Panc1 (cell line): ENCODE measurements at regions not wholly inside any gene's neighbourhood (a gene's known extent, or its start where the extent isn't known, plus 50 kb on each side); places are given as distances from the start of the nearest gene placed in this dataset.
"Not testable (repeated sequence)": the region's sequence is repeated elsewhere in the genome, so short reads cannot be mapped to it uniquely, and the experiment has no call there.

Source experiments
- TCF7L2 ChIP-seq: IDR thresholded peaks from 2 replicates; pipeline ENCODE4 v1.6.1; 2011; ENCODE audit warnings: mild to moderate bottlenecking, low read depth, low read length, inconsistent platforms
- TF ChIP-seq, protein P1 (sequence below): fragments of 450-650 bp; IDR thresholded peaks from 2 replicates; pipeline ENCODE4 v1.5.1; 2017; ENCODE audit warnings: mild to moderate bottlenecking

DNA sequence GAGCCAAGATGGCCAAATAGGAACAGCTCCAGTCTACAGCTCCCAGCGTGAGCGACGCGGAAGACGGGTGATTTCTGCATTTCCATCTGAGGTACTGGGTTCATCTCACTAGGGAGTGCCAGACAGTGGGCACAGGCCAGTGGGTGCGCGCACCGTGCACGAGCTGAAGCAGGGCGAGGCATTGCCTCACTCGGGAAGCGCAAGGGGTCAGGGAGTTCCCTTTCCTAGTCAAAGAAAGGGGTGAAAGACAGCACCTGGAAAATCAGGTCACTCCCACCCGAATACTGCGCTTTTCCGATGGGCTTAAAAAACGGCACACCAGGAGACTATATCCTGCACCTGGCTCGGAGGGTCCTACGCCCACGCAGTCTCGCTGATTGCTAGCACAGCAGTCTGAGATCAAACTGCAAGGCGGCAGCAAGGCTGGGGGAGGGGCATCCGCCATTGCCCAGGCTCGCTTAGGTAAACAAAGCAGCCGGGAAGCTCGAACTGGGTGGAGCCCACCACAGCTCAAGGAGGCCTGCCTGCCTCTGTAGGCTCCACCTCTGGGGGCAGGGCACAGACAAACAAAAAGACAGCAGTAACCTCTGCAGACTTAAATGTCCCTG is 216.7 kb upstream of the FZD8 start:
- TF ChIP-seq, protein P1, sequence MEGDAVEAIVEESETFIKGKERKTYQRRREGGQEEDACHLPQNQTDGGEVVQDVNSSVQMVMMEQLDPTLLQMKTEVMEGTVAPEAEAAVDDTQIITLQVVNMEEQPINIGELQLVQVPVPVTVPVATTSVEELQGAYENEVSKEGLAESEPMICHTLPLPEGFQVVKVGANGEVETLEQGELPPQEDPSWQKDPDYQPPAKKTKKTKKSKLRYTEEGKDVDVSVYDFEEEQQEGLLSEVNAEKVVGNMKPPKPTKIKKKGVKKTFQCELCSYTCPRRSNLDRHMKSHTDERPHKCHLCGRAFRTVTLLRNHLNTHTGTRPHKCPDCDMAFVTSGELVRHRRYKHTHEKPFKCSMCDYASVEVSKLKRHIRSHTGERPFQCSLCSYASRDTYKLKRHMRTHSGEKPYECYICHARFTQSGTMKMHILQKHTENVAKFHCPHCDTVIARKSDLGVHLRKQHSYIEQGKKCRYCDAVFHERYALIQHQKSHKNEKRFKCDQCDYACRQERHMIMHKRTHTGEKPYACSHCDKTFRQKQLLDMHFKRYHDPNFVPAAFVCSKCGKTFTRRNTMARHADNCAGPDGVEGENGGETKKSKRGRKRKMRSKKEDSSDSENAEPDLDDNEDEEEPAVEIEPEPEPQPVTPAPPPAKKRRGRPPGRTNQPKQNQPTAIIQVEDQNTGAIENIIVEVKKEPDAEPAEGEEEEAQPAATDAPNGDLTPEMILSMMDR: not testable (repeated sequence)
- TF ChIP-seq TCF7L2: not testable (repeated sequence)
